ENCODE measurements at regions not wholly inside any gene's neighbourhood (a gene's known extent, or its start where the extent isn't known, plus 50 kb on each side); places are given as distances from the start of the nearest gene placed in this dataset.
"Not testable (repeated sequence)": the region's sequence is repeated elsewhere in the genome, so short reads cannot be mapped to it uniquely, and the experiment has no call there.

GRCh38 chr12:39669539-39669938 is 49.9 kb upstream of the ABCD2 start:
- TF ChIP-seq CTCF (IDR thresholded peaks at IDR 0.05); EP300 (IDR thresholded peaks at IDR 0.05); POLR2A (IDR thresholded peaks at IDR 0.05; ENCODE audit: low read length); KDM1A (IDR thresholded peaks at IDR 0.05; ENCODE audit: low read depth); HMGXB4 (CRISPR knock-in tag; IDR thresholded peaks at IDR 0.05; ENCODE audit: borderline replicate concordance); RAD21 (conservative IDR thresholded peaks at IDR 0.05 in 1 of 2, IDR thresholded peaks at IDR 0.05 in 1 of 2); CHD2 (IDR thresholded peaks at IDR 0.05; ENCODE audit: low read length, partially characterized antibody); CBX2 (IDR thresholded peaks at IDR 0.05; ENCODE audit: borderline replicate concordance, low read depth); NPAS2 (CRISPR knock-in tag; IDR thresholded peaks at IDR 0.05; ENCODE audit: borderline replicate concordance); MAZ (IDR thresholded peaks at IDR 0.05; ENCODE audit: borderline replicate concordance, low read depth, low read length); RCOR1 (IDR thresholded peaks at IDR 0.05; ENCODE audit: low read depth, low read length): not testable (repeated sequence)
